ENCODE measurements at regions not wholly inside any gene's neighbourhood (a gene's known extent, or its start where the extent isn't known, plus 50 kb on each side); places are given as distances from the start of the nearest gene placed in this dataset.

DNA sequence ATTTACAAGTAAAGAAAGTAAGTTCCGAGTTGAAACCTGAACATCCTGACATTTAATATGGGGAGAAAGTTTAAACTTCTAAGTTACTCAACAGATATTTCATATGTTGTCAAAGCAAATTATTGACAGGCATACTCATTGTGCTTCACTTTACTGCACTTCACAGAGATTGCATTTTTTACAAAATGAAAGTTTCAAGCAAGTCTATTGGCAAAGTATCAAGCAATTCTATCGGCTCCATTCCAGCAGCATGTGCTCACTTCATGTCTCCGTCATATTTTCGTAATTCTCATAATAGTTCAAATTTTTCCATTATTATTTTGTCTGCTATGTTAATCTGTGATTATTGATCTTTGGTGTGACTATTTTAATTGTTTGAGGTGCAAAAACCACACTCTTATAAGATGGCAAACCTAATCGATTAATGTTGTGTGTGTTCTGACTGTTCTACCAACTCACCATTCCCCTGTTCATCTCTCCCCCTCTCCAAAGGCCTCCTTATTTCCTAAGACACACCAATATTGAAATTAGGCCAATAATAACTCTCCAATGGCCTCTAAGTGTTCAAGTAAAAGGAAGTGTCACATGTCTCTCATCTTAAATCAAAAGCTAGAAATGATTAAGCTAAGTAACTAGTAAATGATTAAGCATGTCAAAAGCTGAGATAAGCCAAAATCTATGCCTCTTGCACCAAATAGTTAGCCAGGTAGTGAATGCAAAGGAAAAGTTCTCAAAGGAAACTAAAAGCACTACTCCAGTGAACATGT lies 68.2 kb upstream of the BCL9 start (continued):
- TF ChIP-seq REST (IDR thresholded peaks at IDR 0.05; ENCODE audit: unreplicated experiment), result no peak
- no peak for TF ChIP-seq ZNF114 (CRISPR knock-in tag; IDR thresholded peaks at IDR 0.05)
- TF ChIP-seq ZNF331 (CRISPR knock-in tag; IDR thresholded peaks at IDR 0.05; ENCODE audit: low read depth), result no peak
- no peak for TF ChIP-seq JUNB (IDR thresholded peaks at IDR 0.05; ENCODE audit: unreplicated experiment)

DNA sequence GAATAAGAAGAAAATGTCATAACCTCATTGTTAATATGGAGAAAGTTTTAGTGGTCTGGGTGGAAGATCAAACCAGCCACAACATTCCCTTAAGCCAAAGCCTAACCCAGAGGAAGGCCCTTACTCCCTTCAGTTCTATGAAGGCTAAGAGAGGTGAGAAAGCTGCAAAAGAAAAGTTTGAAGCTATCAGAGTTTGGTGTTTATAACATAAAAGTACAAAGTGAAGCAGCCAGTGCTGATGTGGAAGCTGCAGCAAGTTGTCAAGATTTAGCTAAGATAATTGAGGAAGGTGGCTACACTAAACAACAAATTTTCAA lies 67.6 kb upstream of the BCL9 start:
- ATAC-seq, result no peak
- Mint-ChIP-seq H3K27ac (no peak overlapping the region), H3K36me3 (ENCODE audit: low read depth) (no peaks in the 10 kb centered on the region), H3K4me3 (no peak overlapping the region), H3K27me3 (ENCODE audit: insufficient read depth, low read depth, poor library complexity) (peaks cover 2% of the 10 kb centered on the region), H3K4me1 (no peaks in the 10 kb centered on the region), H3K9me3 (no peaks in the 10 kb centered on the region)
- Histone ChIP-seq H3K4me1 (ENCODE audit: insufficient read depth) (no peaks in the 10 kb centered on the region), H4K20me1 (replicated peaks; ENCODE audit: insufficient read depth) (no peaks in the 10 kb centered on the region), H3K4me3 (no peak overlapping the region), H3K27ac (ENCODE audit: low read depth) (no peak overlapping the region), H3K79me2 (replicated peaks; ENCODE audit: insufficient read depth) (no peaks in the 10 kb centered on the region), H3K36me3 (ENCODE audit: insufficient read depth) (no peaks in the 10 kb centered on the region), H3K27me3 (ENCODE audit: insufficient read depth) (no peaks in the 10 kb centered on the region), H2AFZ (no peak overlapping the region), H3F3A (replicated peaks; ENCODE audit: low read depth) (no peaks in the 10 kb centered on the region), H3K4me2 (no peak overlapping the region), H3K9me2 (ENCODE audit: insufficient read depth) (peaks cover 4% of the 10 kb centered on the region; the same call in 1 of the 2 replicates)
- DNase-seq (ENCODE audit: low spot score), result no peak
- no peak for TF ChIP-seq ZNF331 (CRISPR knock-in tag; IDR thresholded peaks at IDR 0.05; ENCODE audit: low read depth)
- TF ChIP-seq EZH2 (IDR thresholded peaks at IDR 0.05; ENCODE audit: low read depth, unreplicated experiment), result no peak
- TF ChIP-seq REST (IDR thresholded peaks at IDR 0.05; ENCODE audit: unreplicated experiment), result no peak
- no peak for TF ChIP-seq CTCF (conservative IDR thresholded peaks at IDR 0.05; ENCODE audit: low read depth in 2 of 2)
- no peak for TF ChIP-seq JUNB (IDR thresholded peaks at IDR 0.05; ENCODE audit: unreplicated experiment)

All from GM23338 (cell line).